H1 (cell line): ENCODE measurements at regions not wholly inside any gene's neighbourhood (a gene's known extent, or its start where the extent isn't known, plus 50 kb on each side); places are given as distances from the start of the nearest gene placed in this dataset.

Source experiments
- CTCF ChIA-PET: fragments of 300-600 bp; sonication (Branson Sonifier 250); formaldehyde crosslinking; loops from one replicate; lab custom pipeline; 2021; ENCODE audit not compliant: partially characterized antibody; lab: Charles Lee
- POLR2A ChIA-PET: fragments of 300-600 bp; sonication (Branson Sonifier 250); formaldehyde crosslinking; loops from one replicate; lab custom pipeline; 2021; ENCODE audit warnings: inconsistent platforms; ENCODE audit not compliant: partially characterized antibody; lab: Charles Lee
- DNase-seq, 2 experiments: peaks; one replicate each; pipeline versions ENCODE4 v3.0.0 to v3.0.0-alpha.2; 2010 to 2022; ENCODE audit warnings: low spot score in 2 of 2, low read depth in 1 of 2, mixed read lengths in 1 of 2
- FAIRE-seq: peaks from 2 replicates; lab custom pipeline; 2011; peaks lifted over from hg19 to GRCh38; lab: Jason Lieb, UNC
- H2AFZ ChIP-seq: 2 replicates; pipeline ENCODE4 v1.8.1; 2012; ENCODE audit warnings: low read length, inconsistent platforms
- H2AK5ac ChIP-seq: 2 replicates; pipeline ENCODE4 v1.6.1; 2013; ENCODE audit warnings: low read depth, low read length
- H2BK120ac ChIP-seq: replicated peaks from 2 replicates; pipeline ENCODE3; 2013; ENCODE audit warnings: low read depth, low read length, inconsistent platforms
- H2BK12ac ChIP-seq: 2 replicates; pipeline ENCODE4 v1.6.1; 2013; ENCODE audit warnings: low read depth, low read length
- H2BK15ac ChIP-seq: 2 replicates; pipeline ENCODE4 v1.6.1; 2013; ENCODE audit warnings: low read length
- H2BK20ac ChIP-seq: 2 replicates; pipeline ENCODE4 v1.6.1; 2013; ENCODE audit warnings: low read length
- H2BK5ac ChIP-seq: 2 replicates; pipeline ENCODE4 v1.6.1; 2013; ENCODE audit warnings: low read depth, low read length
- H3K14ac ChIP-seq: 2 replicates; pipeline ENCODE4 v1.6.1; 2013; ENCODE audit warnings: inconsistent platforms; ENCODE audit not compliant: insufficient read length
- H3K18ac ChIP-seq: 2 replicates; pipeline ENCODE4 v1.6.1; 2013; ENCODE audit warnings: low read length; ENCODE audit errors: extremely low read depth
- H3K23ac ChIP-seq: 2 replicates; pipeline ENCODE4 v1.6.1; 2013; ENCODE audit warnings: inconsistent platforms; ENCODE audit not compliant: insufficient read length
- H3K23me2 ChIP-seq: 2 replicates; pipeline ENCODE4 v1.6.1; 2013; ENCODE audit warnings: low read depth, low read length
- H3K27ac ChIP-seq: 2 replicates; pipeline ENCODE4 v1.6.1; 2011; ENCODE audit warnings: low read depth, low read length, inconsistent platforms
- H3K27me3 ChIP-seq, 4 experiments: replicated peaks in 1 of 4; 1 replicate in 1 of 4; 2 replicates in 3 of 4; pipeline versions ENCODE4 v1.6.1 to v1.8.1; 2011 to 2013; ENCODE audit warnings: low read length in 3 of 4, mild to moderate bottlenecking in 3 of 4, inconsistent platforms in 2 of 4, mixed read lengths in 2 of 4, moderate library complexity in 1 of 4; ENCODE audit not compliant: control insufficient read depth in 3 of 4, insufficient read depth in 3 of 4; ENCODE audit errors: extremely low read depth in 1 of 4
- H3K36me3 ChIP-seq, 4 experiments: 2 replicates each; pipeline versions ENCODE4 v1.6.1 to v1.8.1; 2011 to 2013; ENCODE audit warnings: mild to moderate bottlenecking in 4 of 4, low read length in 3 of 4, moderate library complexity in 2 of 4, control low read depth in 1 of 4, inconsistent platforms in 1 of 4; ENCODE audit not compliant: insufficient read depth in 4 of 4, control insufficient read depth in 2 of 4
- H3K4ac ChIP-seq: replicated peaks from 2 replicates; pipeline ENCODE3; 2013; ENCODE audit warnings: low read length, low read depth, mixed read lengths, inconsistent platforms; ENCODE audit not compliant: insufficient read length
- H3K4me1 ChIP-seq, 4 experiments: replicated peaks in 1 of 4; 1 replicate in 1 of 4; 2 replicates in 3 of 4; pipeline versions ENCODE4 v1.6.1 to v1.8.1; 2011 to 2013; ENCODE audit warnings: low read length in 3 of 4, inconsistent platforms in 2 of 4, mixed read lengths in 1 of 4; ENCODE audit not compliant: insufficient read depth in 4 of 4, control insufficient read depth in 3 of 4
- H3K4me2 ChIP-seq, 2 experiments: 2 replicates each; pipeline versions ENCODE4 v1.6.1 to v1.8.1; 2011 to 2013; ENCODE audit warnings: low read depth in 2 of 2, low read length in 2 of 2, control low read depth in 1 of 2, inconsistent platforms in 1 of 2, mild to moderate bottlenecking in 1 of 2; ENCODE audit not compliant: insufficient read depth in 1 of 2
- H3K4me3 ChIP-seq, 4 experiments: fragments of 200-600, 300-600 bp in 1 of 4; sonication (generic), shearing (Covaris generic), sonication (Bioruptor Twin) in 1 of 4; 2 replicates each; pipeline versions ENCODE4 v1.5.1 to v1.8.1; 2011 to 2016; ENCODE audit warnings: low read length in 4 of 4, low read depth in 3 of 4, control low read depth in 2 of 4, inconsistent platforms in 2 of 4, mild to moderate bottlenecking in 2 of 4, mixed read lengths in 1 of 4, moderate library complexity in 1 of 4; ENCODE audit not compliant: insufficient read depth in 2 of 4; ENCODE audit errors: extremely low read depth in 1 of 4
- H3K56ac ChIP-seq: replicated peaks from 2 replicates; pipeline ENCODE3; 2013; ENCODE audit warnings: low read depth, mild to moderate bottlenecking, mixed read lengths, low read length, inconsistent platforms; ENCODE audit not compliant: insufficient read length
- H3K79me1 ChIP-seq: 2 replicates; pipeline ENCODE4 v1.6.1; 2013; ENCODE audit warnings: low read depth, low read length, control low read depth
- H3K79me2 ChIP-seq, 2 experiments: 2 replicates each; pipeline versions ENCODE4 v1.6.1 to v1.8.1; 2012 to 2013; ENCODE audit warnings: low read length in 2 of 2, mild to moderate bottlenecking in 2 of 2, inconsistent platforms in 1 of 2; ENCODE audit not compliant: insufficient read depth in 2 of 2, control insufficient read depth in 1 of 2
- H3K9ac ChIP-seq, 4 experiments: replicated peaks in 1 of 4; 1 replicate in 1 of 4; 2 replicates in 3 of 4; pipeline versions ENCODE4 v1.6.1 to v1.8.1; 2011 to 2013; ENCODE audit warnings: low read depth in 3 of 4, low read length in 3 of 4, control low read depth in 2 of 4, mild to moderate bottlenecking in 2 of 4, moderate library complexity in 2 of 4, inconsistent platforms in 1 of 4; ENCODE audit errors: extremely low read depth in 1 of 4
- H3K9me3 ChIP-seq, 2 experiments: 2 replicates each; pipeline versions ENCODE4 v1.6.1 to v1.8.1; 2012 to 2013; ENCODE audit warnings: mild to moderate bottlenecking in 2 of 2, moderate library complexity in 2 of 2, control low read depth in 1 of 2, inconsistent platforms in 1 of 2, low read depth in 1 of 2, low read length in 1 of 2, mixed read lengths in 1 of 2; ENCODE audit not compliant: insufficient read depth in 2 of 2
- H4K20me1 ChIP-seq, 2 experiments: replicated peaks in 1 of 2; 2 replicates each; pipeline versions ENCODE3 to v1.8.1; 2011 to 2013; ENCODE audit warnings: inconsistent platforms in 2 of 2, low read length in 2 of 2, mild to moderate bottlenecking in 1 of 2; ENCODE audit not compliant: insufficient read depth in 2 of 2, control insufficient read depth in 1 of 2
- H4K5ac ChIP-seq: 2 replicates; pipeline ENCODE4 v1.6.1; 2013; ENCODE audit warnings: low read length, low read depth, mixed read lengths, inconsistent platforms; ENCODE audit not compliant: insufficient read length
- H4K8ac ChIP-seq: 2 replicates; pipeline ENCODE4 v1.8.0; 2013; ENCODE audit warnings: mild to moderate bottlenecking, moderate library complexity, low read length, inconsistent platforms; ENCODE audit not compliant: insufficient read depth; ENCODE audit errors: extremely low read depth
- H4K91ac ChIP-seq: replicated peaks from 2 replicates; pipeline ENCODE3; 2013; ENCODE audit warnings: low read length, mixed read lengths, inconsistent platforms; ENCODE audit not compliant: insufficient read length
- ASH2L ChIP-seq: fragments of 200-600, 300-600 bp; sonication (generic); IDR thresholded peaks from one replicate; pipeline ENCODE4 v1.7.1; 2017; ENCODE audit warnings: low read length
- CBX5 ChIP-seq: fragments of 300-800, 300-1000 bp; sonication (generic); IDR thresholded peaks from 2 replicates; pipeline ENCODE4 v1.7.1; 2016; ENCODE audit warnings: antibody characterized with exemption, low read length, low read depth
- CHD1 ChIP-seq: IDR thresholded peaks from 2 replicates; pipeline ENCODE4 v1.6.1; 2012; ENCODE audit warnings: low read depth, low read length, improper control_type of control experiment
- EGR1 ChIP-seq: IDR thresholded peaks from 2 replicates; pipeline ENCODE4 v1.6.1; 2011; ENCODE audit warnings: low read depth, low read length, borderline replicate concordance
- JUND ChIP-seq: IDR thresholded peaks from 2 replicates; pipeline ENCODE4 v1.6.1; 2011; ENCODE audit warnings: mild to moderate bottlenecking, improper control_type of control experiment, low read length
- KDM1A ChIP-seq: fragments of 200-600, 300-600 bp; sonication (generic); IDR thresholded peaks from 2 replicates; pipeline ENCODE4 v1.7.1; 2016; ENCODE audit warnings: mild to moderate bottlenecking, low read length, borderline replicate concordance
- KDM5A ChIP-seq: fragments of 200-600 bp; IDR thresholded peaks from 2 replicates; pipeline ENCODE4 v1.7.1; 2012; ENCODE audit warnings: mild to moderate bottlenecking, low read length, inconsistent platforms, mixed read lengths
- POU5F1 ChIP-seq: IDR thresholded peaks from 2 replicates; pipeline ENCODE4 v1.6.1; 2011; ENCODE audit warnings: low read depth, mild to moderate bottlenecking, low read length, moderate library complexity
- RBBP5 ChIP-seq: IDR thresholded peaks from 2 replicates; pipeline ENCODE4 v1.7.1; 2012; ENCODE audit warnings: low read depth, mild to moderate bottlenecking, inconsistent platforms, low read length, moderate library complexity, borderline replicate concordance
- SIX5 ChIP-seq: IDR thresholded peaks from 2 replicates; pipeline ENCODE4 v1.6.1; 2011; ENCODE audit warnings: mild to moderate bottlenecking, low read depth, low read length
- WGBS, 2 experiments: shearing (Covaris generic) in 1 of 2; methylation state at CpG; one replicate each; pipeline versions ENCODE4 v1.1.6 to v1.1.7; 2013 to 2015; ENCODE audit warnings: low lambda C conversion rate in 2 of 2, mixed read lengths in 2 of 2, inconsistent platforms in 1 of 2, low coverage in 1 of 2, missing lambda C conversion rate in 1 of 2; ENCODE audit not compliant: insufficient replicate concordance in 2 of 2, insufficient coverage in 1 of 2, insufficient read length in 1 of 2; ENCODE audit errors: extremely low coverage in 1 of 2, missing lambda C conversion rate in 1 of 2; 5-methylcytosine and 5-hydroxymethylcytosine counted together

GRCh38 chr15:37765786-37766185 lies 168.7 kb upstream of the TMCO5A start:
- no peak overlapping the region for H2BK5ac ChIP-seq
- no peaks in the 10 kb centered on the region for H3K27me3 ChIP-seq
- H3K27ac ChIP-seq = no peak overlapping the region
- CTCF ChIA-PET = interaction anchor here (0.7 to 1.5 kb wide), 7 partner anchors 9 to 222 kb away, joined by 3 to 6 read pairs (median 4); no protein-coding TSS in a partner anchor
- no peak overlapping the region for H4K91ac ChIP-seq
- H3K14ac ChIP-seq = no peak overlapping the region
- H2BK15ac ChIP-seq = no peak overlapping the region
- H3K4me1 ChIP-seq = no peaks in the 10 kb centered on the region
- H2BK12ac ChIP-seq = no peak overlapping the region
- POLR2A ChIA-PET = no interaction called here
- H3K56ac ChIP-seq = no peak overlapping the region
- H2AFZ ChIP-seq = no peak overlapping the region
- 93% methylated on average over 8 of the region's 8 CpGs; no CpG with 5 or more reads in 1 of the 2 experiments for WGBS, 2 experiments
- no peak for TF ChIP-seq RBBP5
- no peak for TF ChIP-seq KDM1A
- TF ChIP-seq SIX5 = no peak
- TF ChIP-seq JUND = no peak
- TF ChIP-seq KDM5A = no peak
- TF ChIP-seq ASH2L = no peak
- TF ChIP-seq EGR1 = no peak
- TF ChIP-seq CBX5 = no peak
- TF ChIP-seq CHD1 = no peak
- TF ChIP-seq POU5F1 = no peak
- no peak overlapping the region for H3K4ac ChIP-seq
- FAIRE-seq = no peak
- H3K9me3 ChIP-seq = no peaks in the 10 kb centered on the region
- H4K5ac ChIP-seq = no peak overlapping the region
- H3K18ac ChIP-seq = no peak overlapping the region
- no peak overlapping the region for H3K23ac ChIP-seq
- no peak overlapping the region for H3K4me2 ChIP-seq
- H4K8ac ChIP-seq = no peak overlapping the region
- no peaks in the 10 kb centered on the region for H3K23me2 ChIP-seq
- no peaks in the 10 kb centered on the region for H3K36me3 ChIP-seq
- no peak overlapping the region for H3K4me3 ChIP-seq
- no peaks in the 10 kb centered on the region for H3K79me1 ChIP-seq
- no peak overlapping the region for H2BK120ac ChIP-seq
- no peak for DNase-seq
- no peaks in the 10 kb centered on the region for H3K79me2 ChIP-seq
- no peaks in the 10 kb centered on the region for H4K20me1 ChIP-seq
- no peak overlapping the region for H2AK5ac ChIP-seq
- no peak overlapping the region for H3K9ac ChIP-seq
- no peak overlapping the region for H2BK20ac ChIP-seq
